CD4-positive, alpha-beta T cell treated with Interleukin-17A for 1 hour (primary cell): ENCODE measurements at regions not wholly inside any gene's neighbourhood (a gene's known extent, or its start where the extent isn't known, plus 50 kb on each side); places are given as distances from the start of the nearest gene placed in this dataset.

Experiments used
- DNase-seq: peaks from one replicate; pipeline ENCODE4 v3.0.0-alpha.2; 2020

- no peak for DNase-seq
Measured at GRCh38 chr6:18675881-18676280, 288.7 kb downstream of the RNF144B start.

- DNase-seq, result no peak
Measured at GRCh38 chr6:18676548-18676947, 289.4 kb downstream of the RNF144B start.

GRCh38 chr6:18680842-18681241 is 293.7 kb downstream of the RNF144B start:
- no peak for DNase-seq

- no peak for DNase-seq
Measured at GRCh38 chr6:18681832-18682503, 294.8 kb downstream of the RNF144B start.

GRCh38 chr6:18684343-18684742 is 297.2 kb downstream of the RNF144B start:
- no peak for DNase-seq

GRCh38 chr6:18692929-18693685 is 306.0 kb downstream of the RNF144B start:
- DNase-seq, result no peak

GRCh38 chr6:18693881-18694280 is 306.7 kb downstream of the RNF144B start:
- DNase-seq, result no peak

GRCh38 chr6:18703546-18703945 is 316.4 kb downstream of the RNF144B start:
- no peak for DNase-seq

GRCh38 chr6:18707714-18708439 is 320.7 kb downstream of the RNF144B start:
- DNase-seq, result no peak

GRCh38 chr6:18712595-18712994 is 325.4 kb downstream of the RNF144B start:
- DNase-seq, result no peak

- no peak for DNase-seq
Measured at GRCh38 chr6:18720075-18720474, 332.9 kb downstream of the RNF144B start.

- no peak for DNase-seq
Measured at GRCh38 chr6:18724056-18724455, 336.9 kb downstream of the RNF144B start.

- DNase-seq, result no peak
Measured at GRCh38 chr6:18725449-18725848, 338.3 kb downstream of the RNF144B start.

- DNase-seq, result no peak
Measured at GRCh38 chr6:18733921-18734550, 346.9 kb downstream of the RNF144B start.

- DNase-seq, result no peak
Measured at GRCh38 chr6:18741741-18742140, 354.6 kb downstream of the RNF144B start.

GRCh38 chr6:18742406-18742805 is 355.3 kb downstream of the RNF144B start:
- no peak for DNase-seq

- no peak for DNase-seq
Measured at GRCh38 chr6:18746727-18747126, 359.6 kb downstream of the RNF144B start.

GRCh38 chr6:18748314-18748713 is 361.2 kb downstream of the RNF144B start:
- no peak for DNase-seq

GRCh38 chr6:18752278-18753068 is 365.3 kb downstream of the RNF144B start:
- DNase-seq, result no peak

- no peak for DNase-seq
Measured at GRCh38 chr6:18753076-18753475, 365.9 kb downstream of the RNF144B start.

GRCh38 chr6:18763086-18763485 is 375.9 kb downstream of the RNF144B start:
- DNase-seq, result no peak

- DNase-seq, result no peak
Measured at GRCh38 chr6:18784794-18785193, 397.6 kb downstream of the RNF144B start.
